ENCODE measurements at regions not wholly inside any gene's neighbourhood (a gene's known extent, or its start where the extent isn't known, plus 50 kb on each side); places are given as distances from the start of the nearest gene placed in this dataset.

DNA sequence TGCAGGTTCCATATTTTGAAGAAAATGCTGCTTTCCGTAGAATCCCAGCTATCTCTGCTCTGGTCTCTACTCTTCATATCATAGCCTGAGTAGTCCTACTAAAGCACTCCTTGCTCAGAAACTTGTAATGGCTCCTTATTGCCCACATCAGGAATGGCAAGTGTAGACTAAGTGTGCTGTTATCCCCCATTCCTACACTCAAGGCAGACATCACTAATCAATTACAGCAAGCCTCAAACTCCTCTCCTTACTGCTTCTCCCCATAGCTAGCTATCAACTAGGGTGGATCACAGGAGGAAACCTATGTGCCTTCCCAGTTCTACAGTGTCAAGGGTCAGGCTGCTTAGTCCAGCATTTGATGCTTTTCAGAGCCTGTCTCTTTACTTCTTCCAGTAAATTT lies 163.4 kb downstream of the HAPSTR1 start:
- Histone ChIP-seq H3K36me3 (no peaks in the 10 kb centered on the region), H3K4me1 (no peaks in the 10 kb centered on the region), H3K27me3 (peaks cover 0 to 37% (median 0%) of the 10 kb centered on the region in 4 donors), H3K9me3 (no peaks in the 10 kb centered on the region), H3K4me3 (no peak overlapping the region), H3K27ac (no peak overlapping the region)
- intact Hi-C loops (cut with DNase I), result no loop called here
- TF ChIP-seq POLR2A (IDR thresholded peaks at IDR 0.05), result no peak
- TF ChIP-seq, protein P1, sequence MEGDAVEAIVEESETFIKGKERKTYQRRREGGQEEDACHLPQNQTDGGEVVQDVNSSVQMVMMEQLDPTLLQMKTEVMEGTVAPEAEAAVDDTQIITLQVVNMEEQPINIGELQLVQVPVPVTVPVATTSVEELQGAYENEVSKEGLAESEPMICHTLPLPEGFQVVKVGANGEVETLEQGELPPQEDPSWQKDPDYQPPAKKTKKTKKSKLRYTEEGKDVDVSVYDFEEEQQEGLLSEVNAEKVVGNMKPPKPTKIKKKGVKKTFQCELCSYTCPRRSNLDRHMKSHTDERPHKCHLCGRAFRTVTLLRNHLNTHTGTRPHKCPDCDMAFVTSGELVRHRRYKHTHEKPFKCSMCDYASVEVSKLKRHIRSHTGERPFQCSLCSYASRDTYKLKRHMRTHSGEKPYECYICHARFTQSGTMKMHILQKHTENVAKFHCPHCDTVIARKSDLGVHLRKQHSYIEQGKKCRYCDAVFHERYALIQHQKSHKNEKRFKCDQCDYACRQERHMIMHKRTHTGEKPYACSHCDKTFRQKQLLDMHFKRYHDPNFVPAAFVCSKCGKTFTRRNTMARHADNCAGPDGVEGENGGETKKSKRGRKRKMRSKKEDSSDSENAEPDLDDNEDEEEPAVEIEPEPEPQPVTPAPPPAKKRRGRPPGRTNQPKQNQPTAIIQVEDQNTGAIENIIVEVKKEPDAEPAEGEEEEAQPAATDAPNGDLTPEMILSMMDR (IDR thresholded peaks at IDR 0.05), result no peak
- 0 to 82% methylated on average over 1 of the region's 1 CpG for WGBS, 2 donors
- DNase-seq, result no peak

DNA sequence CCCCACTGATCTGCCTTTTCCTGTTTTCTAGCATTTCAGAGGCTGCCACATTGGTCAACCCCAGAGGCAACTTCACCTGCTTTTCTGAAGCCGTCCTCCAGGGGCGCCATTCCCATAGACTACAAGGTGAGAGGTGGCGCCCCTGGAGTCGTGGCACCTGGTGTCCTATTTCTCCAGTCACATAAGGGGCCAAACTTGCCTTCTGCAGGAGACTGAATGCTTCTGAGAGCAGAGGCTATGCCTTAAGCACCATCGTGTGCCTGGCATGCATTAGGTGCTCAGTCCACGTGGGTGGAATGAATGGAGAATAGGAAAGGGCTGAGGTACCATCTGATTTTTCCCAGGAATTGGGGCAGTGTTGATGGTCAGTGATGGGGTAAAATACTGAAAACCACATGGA lies 164.8 kb downstream of the HAPSTR1 start:
- Histone ChIP-seq H3K4me3 (no peak overlapping the region), H3K36me3 (no peaks in the 10 kb centered on the region), H3K9me3 (no peaks in the 10 kb centered on the region), H3K4me1 (peaks cover 0 to 7% (median 0%) of the 10 kb centered on the region in 3 donors), H3K27me3 (peaks cover 0 to 37% (median 0%) of the 10 kb centered on the region in 4 donors), H3K27ac (no peak overlapping the region)
- WGBS, 2 donors, result 18 to 22% methylated on average over 2 to 6 of the region's 6 CpGs
- no peak for DNase-seq
- TF ChIP-seq, protein P1 (IDR thresholded peaks at IDR 0.05), result peak in 3 of 6 experiments; percentile 6 to 49 (median 12)
- TF ChIP-seq POLR2A (IDR thresholded peaks at IDR 0.05), result no peak
- intact Hi-C loops (cut with DNase I), result no loop called here

DNA sequence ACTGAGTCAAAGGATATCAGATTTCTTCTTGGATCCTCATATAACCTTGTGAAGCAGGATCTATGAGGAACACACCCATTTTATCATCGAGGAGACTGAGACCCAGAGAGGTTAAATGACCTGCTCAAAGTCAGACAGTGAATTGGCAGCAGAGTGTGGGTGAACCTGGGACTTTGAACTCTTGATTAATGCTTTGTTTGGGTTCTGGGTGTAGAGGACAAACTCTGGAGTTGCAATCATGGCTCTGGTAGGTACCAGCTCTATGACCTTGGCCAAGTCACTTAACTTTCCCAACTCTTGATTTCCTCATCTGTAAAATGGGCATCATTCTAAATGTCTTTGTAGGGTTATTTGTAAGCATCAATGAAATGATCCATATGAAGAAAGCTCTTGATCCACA lies 166.4 kb downstream of the HAPSTR1 start:
- Histone ChIP-seq H3K9me3 (no peaks in the 10 kb centered on the region), H3K4me3 (no peak overlapping the region), H3K36me3 (no peaks in the 10 kb centered on the region), H3K4me1 (peaks cover 0 to 7% (median 0%) of the 10 kb centered on the region in 3 donors), H3K27ac (no peak overlapping the region), H3K27me3 (peaks cover 0 to 30% (median 0%) of the 10 kb centered on the region in 4 donors)
- intact Hi-C loops (cut with DNase I), result no loop called here
- 71 to 82% methylated on average over 1 of the region's 1 CpG for WGBS, 2 donors
- TF ChIP-seq, protein P1 (IDR thresholded peaks at IDR 0.05), result no peak
- no peak for TF ChIP-seq POLR2A (IDR thresholded peaks at IDR 0.05)
- no peak for DNase-seq

DNA sequence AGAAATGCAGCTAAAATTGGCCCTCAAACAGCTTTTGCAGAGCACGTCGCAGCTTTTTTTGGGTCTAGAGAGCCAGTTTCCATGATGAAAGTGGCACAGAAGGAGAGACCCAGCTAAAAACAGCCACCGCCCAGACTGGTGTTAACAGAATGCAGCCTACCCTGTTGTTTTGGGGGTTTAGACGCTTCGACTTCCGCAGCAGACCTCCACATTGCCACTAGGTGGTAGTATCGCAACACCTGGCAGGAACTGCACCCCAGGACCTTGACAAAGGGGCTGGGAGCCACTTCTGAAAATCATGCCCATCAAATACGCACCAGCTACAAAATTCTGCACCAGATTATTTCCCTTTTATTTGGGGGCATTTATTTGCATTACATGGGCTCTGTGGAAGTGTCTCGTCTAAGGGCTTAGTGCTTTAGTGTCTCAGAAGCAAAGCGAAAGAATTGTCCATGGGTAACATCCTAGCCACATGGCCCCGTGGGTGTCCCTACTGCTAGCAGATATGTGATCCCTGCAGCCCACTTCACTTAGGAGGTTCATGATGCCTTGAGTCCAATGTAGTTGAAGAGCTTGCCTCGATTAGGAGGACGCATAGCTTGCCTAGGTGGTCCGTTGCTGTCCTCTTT lies 167.1 kb downstream of the HAPSTR1 start:
- 22 to 47% methylated on average over 10 to 14 of the region's 14 CpGs for WGBS, 2 donors
- H3K36me3 ChIP-seq, result no peaks in the 10 kb centered on the region
- intact Hi-C loops (cut with DNase I), result no loop called here
- no peak for TF ChIP-seq POLR2A (IDR thresholded peaks at IDR 0.05)
- TF ChIP-seq, protein P1 (IDR thresholded peaks at IDR 0.05), result peak in 4 of 6 experiments; percentile 30 to 62 (median 44)
- DNase-seq, result no peak
- H3K27me3 ChIP-seq, result peaks cover 0 to 28% (median 0%) of the 10 kb centered on the region in 4 donors
- peaks cover 0 to 7% (median 0%) of the 10 kb centered on the region in 3 donors for H3K4me1 ChIP-seq
- no peaks in the 10 kb centered on the region for H3K9me3 ChIP-seq
- no peak overlapping the region for H3K4me3 ChIP-seq
- H3K27ac ChIP-seq, result no peak overlapping the region

DNA sequence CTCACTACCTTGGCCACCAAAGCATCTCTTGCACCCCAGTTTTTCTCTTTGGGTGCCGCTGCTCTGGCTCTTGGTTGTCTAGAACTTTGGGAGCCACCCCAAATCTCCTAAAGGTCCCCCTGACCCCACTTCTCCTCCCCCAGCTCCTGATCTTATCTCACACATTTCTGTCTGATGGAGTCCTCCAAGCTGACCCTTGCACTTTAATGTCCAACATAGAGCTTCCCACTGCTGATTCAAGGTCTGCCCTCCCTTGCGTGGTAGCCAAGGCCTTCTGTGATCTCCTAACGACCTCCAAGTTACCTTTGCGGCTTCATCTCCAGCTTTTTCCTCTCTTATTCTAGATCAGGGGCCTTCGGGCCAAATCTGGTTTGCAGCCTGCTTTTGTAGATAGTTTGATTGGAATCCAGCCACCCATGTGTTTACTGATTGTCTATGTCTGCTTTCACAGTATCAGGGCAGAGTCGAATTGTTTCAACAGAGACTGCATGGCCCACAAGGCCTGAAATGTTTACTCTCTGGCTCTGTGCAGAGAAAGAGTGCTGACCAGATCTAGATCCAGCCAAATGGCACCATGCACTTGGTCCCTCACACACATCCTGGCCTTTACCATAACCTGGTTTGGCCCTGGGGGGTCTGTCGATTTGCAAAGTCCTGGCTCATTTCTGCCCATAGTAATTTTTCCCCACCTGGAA lies 168.6 kb downstream of the HAPSTR1 start:
- H3K4me3 ChIP-seq, result no peak overlapping the region
- WGBS, 2 donors, result 59 to 65% methylated on average over 7 of the region's 7 CpGs
- H3K9me3 ChIP-seq, result no peaks in the 10 kb centered on the region
- peaks cover 0 to 7% (median 0%) of the 10 kb centered on the region in 3 donors for H3K4me1 ChIP-seq
- H3K27ac ChIP-seq, result no peak overlapping the region
- peaks cover 0 to 16% (median 0%) of the 10 kb centered on the region in 4 donors for H3K27me3 ChIP-seq
- no peaks in the 10 kb centered on the region for H3K36me3 ChIP-seq
- intact Hi-C loops (cut with DNase I), result no loop called here
- TF ChIP-seq, protein P1 (IDR thresholded peaks at IDR 0.05), result no peak
- no peak for TF ChIP-seq POLR2A (IDR thresholded peaks at IDR 0.05)
- DNase-seq, result no peak
